Mesothelial cell of epicardium (in vitro differentiated cells): ENCODE measurements at regions not wholly inside any gene's neighbourhood (a gene's known extent, or its start where the extent isn't known, plus 50 kb on each side); places are given as distances from the start of the nearest gene placed in this dataset.

Source experiments
- DNase-seq, 2 experiments: peaks; one replicate each; pipeline ENCODE4 v3.0.0; 2021; ENCODE audit warnings: low spot score in 2 of 2; ENCODE audit not compliant: unreplicated experiment in 2 of 2
- H3K27ac Mint-ChIP-seq: 2 replicates; pipeline ENCODE4 v1.8.0; 2021; ENCODE audit warnings: mixed read lengths
- H3K27me3 Mint-ChIP-seq: 2 replicates; pipeline ENCODE4 v1.8.0; 2021; ENCODE audit warnings: low read depth, mixed read lengths
- H3K36me3 Mint-ChIP-seq: 2 replicates; pipeline ENCODE4 v1.8.0; 2021; ENCODE audit warnings: mixed read lengths
- H3K4me1 Mint-ChIP-seq: 2 replicates; pipeline ENCODE4 v1.8.0; 2021; ENCODE audit warnings: mixed read lengths
- H3K4me3 Mint-ChIP-seq: 2 replicates; pipeline ENCODE4 v1.8.0; 2021; ENCODE audit warnings: mild to moderate bottlenecking, moderate library complexity, mixed read lengths
- H3K9me3 Mint-ChIP-seq: 2 replicates; pipeline ENCODE4 v1.8.0; 2021; ENCODE audit warnings: mixed read lengths
- CTCF ChIP-seq: fragments of 200-600 bp; sonication (generic); IDR thresholded peaks from one replicate; pipeline ENCODE4 v1.5.0; 2021; ENCODE audit warnings: antibody characterized with exemption; ENCODE audit not compliant: unreplicated experiment

GRCh38 chrX:113059714-113060113 lies 219.1 kb upstream of the AMOT start:
- Mint-ChIP-seq H3K4me3 (no peak overlapping the region), H3K9me3 (peaks cover 28% of the 10 kb centered on the region), H3K27ac (no peak overlapping the region), H3K4me1 (peaks cover 11% of the 10 kb centered on the region), H3K27me3 (no peaks in the 10 kb centered on the region), H3K36me3 (peaks cover 10% of the 10 kb centered on the region)
- DNase-seq, result no peak
- TF ChIP-seq CTCF, result no peak

GRCh38 chrX:113058634-113059033 lies 218.0 kb upstream of the AMOT start:
- H3K4me3 Mint-ChIP-seq, result no peak overlapping the region
- no peak for TF ChIP-seq CTCF
- H3K4me1 Mint-ChIP-seq, result peaks cover 11% of the 10 kb centered on the region
- DNase-seq, result no peak
- H3K36me3 Mint-ChIP-seq, result peaks cover 7% of the 10 kb centered on the region
- H3K27ac Mint-ChIP-seq, result no peak overlapping the region
- no peaks in the 10 kb centered on the region for H3K27me3 Mint-ChIP-seq
- peaks cover 22% of the 10 kb centered on the region for H3K9me3 Mint-ChIP-seq

GRCh38 chrX:113048896-113049295 lies 208.3 kb upstream of the AMOT start:
- H3K4me1 Mint-ChIP-seq, result no peaks in the 10 kb centered on the region
- no peak for DNase-seq
- H3K27me3 Mint-ChIP-seq, result no peaks in the 10 kb centered on the region
- peaks cover 56% of the 10 kb centered on the region for H3K9me3 Mint-ChIP-seq
- H3K27ac Mint-ChIP-seq, result no peak overlapping the region
- peaks cover 2% of the 10 kb centered on the region for H3K36me3 Mint-ChIP-seq
- no peak overlapping the region for H3K4me3 Mint-ChIP-seq
- TF ChIP-seq CTCF, result no peak

- TF ChIP-seq CTCF, result no peak
- H3K27ac Mint-ChIP-seq, result no peak overlapping the region
- H3K27me3 Mint-ChIP-seq, result no peaks in the 10 kb centered on the region
- peaks cover 56% of the 10 kb centered on the region for H3K9me3 Mint-ChIP-seq
- H3K4me3 Mint-ChIP-seq, result no peak overlapping the region
- peaks cover 2% of the 10 kb centered on the region for H3K36me3 Mint-ChIP-seq
- H3K4me1 Mint-ChIP-seq, result no peaks in the 10 kb centered on the region
- DNase-seq, result no peak
These were observed 207.8 kb upstream of the AMOT start for GRCh38 chrX:113048480-113048879.

- no peak for DNase-seq
- Mint-ChIP-seq H3K9me3 (peaks cover 41% of the 10 kb centered on the region), H3K4me1 (peaks cover 1% of the 10 kb centered on the region), H3K36me3 (peaks cover 3% of the 10 kb centered on the region), H3K4me3 (no peak overlapping the region), H3K27me3 (no peaks in the 10 kb centered on the region), H3K27ac (no peak overlapping the region)
- no peak for TF ChIP-seq CTCF
These were observed 193.5 kb upstream of the AMOT start for GRCh38 chrX:113033966-113034680.
